WTC11 (cell line): ENCODE measurements at regions not wholly inside any gene's neighbourhood (a gene's known extent, or its start where the extent isn't known, plus 50 kb on each side); places are given as distances from the start of the nearest gene placed in this dataset.

Source experiments
- ATAC-seq: fragments of 200-7000 bp; cut with Tn5 transposase; 2 replicates; pipeline ENCODE4 v1.10.0; 2021; ENCODE audit warnings: mild to moderate bottlenecking, moderate library complexity
- CTCF ChIA-PET: fragments of 300-600 bp; sonication (Branson Sonifier 250); formaldehyde crosslinking; loops from one replicate; lab custom pipeline; 2021; ENCODE audit warnings: antibody characterized with exemption; lab: Charles Lee
- POLR2A ChIA-PET: fragments of 350-600 bp; sonication (Branson Sonifier 250); formaldehyde crosslinking; loops from one replicate; lab custom pipeline; 2021; ENCODE audit warnings: antibody characterized with exemption; lab: Charles Lee
- DNase-seq: peaks from one replicate; pipeline ENCODE4 v3.0.0; 2021; ENCODE audit warnings: low spot score
- H3K27ac Mint-ChIP-seq: 2 replicates; pipeline ENCODE4 v1.8.0; 2021; ENCODE audit warnings: mixed read lengths
- H3K27me3 Mint-ChIP-seq: 2 replicates; pipeline ENCODE4 v1.8.0; 2021; ENCODE audit warnings: low read depth, mild to moderate bottlenecking, moderate library complexity, mixed read lengths
- H3K36me3 Mint-ChIP-seq: 2 replicates; pipeline ENCODE4 v1.8.0; 2021; ENCODE audit warnings: mixed read lengths
- H3K4me1 Mint-ChIP-seq: 2 replicates; pipeline ENCODE4 v1.8.0; 2022; ENCODE audit warnings: mixed read lengths
- H3K4me3 Mint-ChIP-seq: 2 replicates; pipeline ENCODE4 v1.8.0; 2021; ENCODE audit warnings: mild to moderate bottlenecking, moderate library complexity, mixed read lengths
- H3K9me3 Mint-ChIP-seq: 2 replicates; pipeline ENCODE4 v1.8.0; 2021; ENCODE audit warnings: mixed read lengths
- ELF4 ChIP-seq: sonication (generic); formaldehyde crosslinking; IDR thresholded peaks from 2 replicates; pipeline ENCODE4 v1.8.1; 2022; ENCODE audit warnings: low read depth, mild to moderate bottlenecking, moderate library complexity, missing genetic modification reagents
- FOXK1 ChIP-seq: sonication (generic); formaldehyde crosslinking; IDR thresholded peaks from 2 replicates; pipeline ENCODE4 v1.8.0; 2022; ENCODE audit warnings: mild to moderate bottlenecking, moderate library complexity, missing genetic modification reagents
- FOXP1 ChIP-seq: sonication (generic); formaldehyde crosslinking; IDR thresholded peaks from 2 replicates; pipeline ENCODE4 v1.8.0; 2022; ENCODE audit warnings: missing genetic modification reagents, mild to moderate bottlenecking, moderate library complexity, borderline replicate concordance
- IRF2 ChIP-seq: sonication (generic); formaldehyde crosslinking; IDR thresholded peaks from 2 replicates; pipeline ENCODE4 v1.8.0; 2022; ENCODE audit warnings: low read depth, missing genetic modification reagents, borderline replicate concordance
- OVOL2 ChIP-seq: fragments of 250-450 bp; sonication (Bioruptor Pico); IDR thresholded peaks from 2 replicates; pipeline ENCODE4 v1.9.0; 2021; ENCODE audit warnings: mild to moderate bottlenecking, borderline replicate concordance
- TCF7 ChIP-seq: sonication (generic); formaldehyde crosslinking; IDR thresholded peaks from 2 replicates; pipeline ENCODE4 v1.8.0; 2022; ENCODE audit warnings: mild to moderate bottlenecking, low read depth, missing genetic modification reagents, moderate library complexity
- TEAD1 ChIP-seq: sonication (generic); formaldehyde crosslinking; IDR thresholded peaks from 2 replicates; pipeline ENCODE4 v1.8.0; 2022; ENCODE audit warnings: mild to moderate bottlenecking, missing genetic modification reagents
- TF ChIP-seq, protein P1 (sequence below): fragments of 250-450 bp; sonication (Bioruptor Pico); IDR thresholded peaks from 2 replicates; pipeline ENCODE4 v2.1.2; 2022; ENCODE audit warnings: mild to moderate bottlenecking, moderate library complexity
- TF ChIP-seq, protein P2 (sequence below): sonication (generic); formaldehyde crosslinking; IDR thresholded peaks from 2 replicates; pipeline ENCODE4 v1.8.0; 2023; ENCODE audit warnings: mild to moderate bottlenecking, missing genetic modification reagents
- TF ChIP-seq, protein P3 (sequence below): sonication (generic); formaldehyde crosslinking; IDR thresholded peaks from 2 replicates; pipeline ENCODE4 v1.8.1; 2022; ENCODE audit warnings: missing genetic modification reagents, borderline replicate concordance
- TF ChIP-seq, protein P4 (sequence below): sonication (generic); formaldehyde crosslinking; IDR thresholded peaks from 2 replicates; pipeline ENCODE4 v1.8.1; 2023; ENCODE audit warnings: mild to moderate bottlenecking, missing genetic modification reagents, moderate library complexity
- TF ChIP-seq, protein P5 (sequence below): fragments of 250-450 bp; sonication (Bioruptor Pico); IDR thresholded peaks from 2 replicates; pipeline ENCODE4 v1.9.0; 2021; ENCODE audit warnings: mild to moderate bottlenecking
- TF ChIP-seq, protein P6 (sequence below): sonication (generic); formaldehyde crosslinking; IDR thresholded peaks from 2 replicates; pipeline ENCODE4 v1.8.1; 2022; ENCODE audit warnings: mild to moderate bottlenecking, moderate library complexity, missing genetic modification reagents

DNA sequence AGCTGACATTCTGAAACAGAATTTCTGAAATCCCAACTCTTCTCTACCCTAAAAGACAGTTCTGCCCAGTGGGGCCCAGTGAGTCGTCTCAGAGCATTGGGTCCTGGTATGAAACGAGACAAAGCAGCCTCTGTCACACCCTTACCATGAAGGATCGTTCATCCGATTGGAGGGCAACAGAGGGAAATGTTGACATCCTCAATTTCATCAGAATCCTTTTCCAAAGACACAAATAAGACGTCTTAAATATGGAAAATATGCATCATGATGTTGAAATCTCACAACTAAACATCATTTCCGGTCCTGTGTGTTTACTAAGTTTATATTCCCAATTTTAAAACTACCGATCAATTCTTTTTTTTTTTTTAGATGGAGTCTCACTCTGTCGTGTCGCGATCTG, 112.1 kb upstream of the SLC45A1 start:
- H3K36me3 Mint-ChIP-seq, result no peaks in the 10 kb centered on the region
- H3K27me3 Mint-ChIP-seq, result no peaks in the 10 kb centered on the region; the same call in 1 of the 2 replicates
- no peak overlapping the region for H3K27ac Mint-ChIP-seq
- no peak overlapping the region for H3K4me3 Mint-ChIP-seq
- H3K9me3 Mint-ChIP-seq, result no peaks in the 10 kb centered on the region
- no peak for ATAC-seq
- DNase-seq, result no peak
- POLR2A ChIA-PET, result no interaction called here
- CTCF ChIA-PET, result interaction anchor here (1.9 kb wide), 1 partner anchor 109 kb away, joined by 6 read pairs; no protein-coding TSS in a partner anchor
- TF ChIP-seq FOXP1 (CRISPR knock-in tag) (no peak), TEAD1 (CRISPR knock-in tag) (no peak), TCF7 (CRISPR knock-in tag) (no peak), FOXK1 (CRISPR knock-in tag) (no peak), ELF4 (CRISPR knock-in tag) (no peak), IRF2 (CRISPR knock-in tag) (no peak), OVOL2 (CRISPR knock-in tag) (no peak)
- TF ChIP-seq, protein P1, sequence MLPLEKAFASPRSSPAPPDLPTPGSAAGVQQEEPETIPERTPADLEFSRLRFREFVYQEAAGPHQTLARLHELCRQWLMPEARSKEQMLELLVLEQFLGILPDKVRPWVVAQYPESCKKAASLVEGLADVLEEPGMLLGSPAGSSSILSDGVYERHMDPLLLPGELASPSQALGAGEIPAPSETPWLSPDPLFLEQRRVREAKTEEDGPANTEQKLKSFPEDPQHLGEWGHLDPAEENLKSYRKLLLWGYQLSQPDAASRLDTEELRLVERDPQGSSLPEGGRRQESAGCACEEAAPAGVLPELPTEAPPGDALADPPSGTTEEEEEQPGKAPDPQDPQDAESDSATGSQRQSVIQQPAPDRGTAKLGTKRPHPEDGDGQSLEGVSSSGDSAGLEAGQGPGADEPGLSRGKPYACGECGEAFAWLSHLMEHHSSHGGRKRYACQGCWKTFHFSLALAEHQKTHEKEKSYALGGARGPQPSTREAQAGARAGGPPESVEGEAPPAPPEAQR, result no peak
- TF ChIP-seq, protein P2, sequence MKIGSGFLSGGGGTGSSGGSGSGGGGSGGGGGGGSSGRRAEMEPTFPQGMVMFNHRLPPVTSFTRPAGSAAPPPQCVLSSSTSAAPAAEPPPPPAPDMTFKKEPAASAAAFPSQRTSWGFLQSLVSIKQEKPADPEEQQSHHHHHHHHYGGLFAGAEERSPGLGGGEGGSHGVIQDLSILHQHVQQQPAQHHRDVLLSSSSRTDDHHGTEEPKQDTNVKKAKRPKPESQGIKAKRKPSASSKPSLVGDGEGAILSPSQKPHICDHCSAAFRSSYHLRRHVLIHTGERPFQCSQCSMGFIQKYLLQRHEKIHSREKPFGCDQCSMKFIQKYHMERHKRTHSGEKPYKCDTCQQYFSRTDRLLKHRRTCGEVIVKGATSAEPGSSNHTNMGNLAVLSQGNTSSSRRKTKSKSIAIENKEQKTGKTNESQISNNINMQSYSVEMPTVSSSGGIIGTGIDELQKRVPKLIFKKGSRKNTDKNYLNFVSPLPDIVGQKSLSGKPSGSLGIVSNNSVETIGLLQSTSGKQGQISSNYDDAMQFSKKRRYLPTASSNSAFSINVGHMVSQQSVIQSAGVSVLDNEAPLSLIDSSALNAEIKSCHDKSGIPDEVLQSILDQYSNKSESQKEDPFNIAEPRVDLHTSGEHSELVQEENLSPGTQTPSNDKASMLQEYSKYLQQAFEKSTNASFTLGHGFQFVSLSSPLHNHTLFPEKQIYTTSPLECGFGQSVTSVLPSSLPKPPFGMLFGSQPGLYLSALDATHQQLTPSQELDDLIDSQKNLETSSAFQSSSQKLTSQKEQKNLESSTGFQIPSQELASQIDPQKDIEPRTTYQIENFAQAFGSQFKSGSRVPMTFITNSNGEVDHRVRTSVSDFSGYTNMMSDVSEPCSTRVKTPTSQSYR, result no peak
- TF ChIP-seq, protein P3, sequence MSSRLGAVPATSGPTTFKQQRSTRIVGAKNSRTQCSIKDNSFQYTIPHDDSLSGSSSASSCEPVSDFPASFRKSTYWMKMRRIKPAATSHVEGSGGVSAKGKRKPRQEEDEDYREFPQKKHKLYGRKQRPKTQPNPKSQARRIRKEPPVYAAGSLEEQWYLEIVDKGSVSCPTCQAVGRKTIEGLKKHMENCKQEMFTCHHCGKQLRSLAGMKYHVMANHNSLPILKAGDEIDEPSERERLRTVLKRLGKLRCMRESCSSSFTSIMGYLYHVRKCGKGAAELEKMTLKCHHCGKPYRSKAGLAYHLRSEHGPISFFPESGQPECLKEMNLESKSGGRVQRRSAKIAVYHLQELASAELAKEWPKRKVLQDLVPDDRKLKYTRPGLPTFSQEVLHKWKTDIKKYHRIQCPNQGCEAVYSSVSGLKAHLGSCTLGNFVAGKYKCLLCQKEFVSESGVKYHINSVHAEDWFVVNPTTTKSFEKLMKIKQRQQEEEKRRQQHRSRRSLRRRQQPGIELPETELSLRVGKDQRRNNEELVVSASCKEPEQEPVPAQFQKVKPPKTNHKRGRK (CRISPR knock-in tag), result no peak
- TF ChIP-seq, protein P4, sequence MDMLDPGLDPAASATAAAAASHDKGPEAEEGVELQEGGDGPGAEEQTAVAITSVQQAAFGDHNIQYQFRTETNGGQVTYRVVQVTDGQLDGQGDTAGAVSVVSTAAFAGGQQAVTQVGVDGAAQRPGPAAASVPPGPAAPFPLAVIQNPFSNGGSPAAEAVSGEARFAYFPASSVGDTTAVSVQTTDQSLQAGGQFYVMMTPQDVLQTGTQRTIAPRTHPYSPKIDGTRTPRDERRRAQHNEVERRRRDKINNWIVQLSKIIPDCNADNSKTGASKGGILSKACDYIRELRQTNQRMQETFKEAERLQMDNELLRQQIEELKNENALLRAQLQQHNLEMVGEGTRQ, result no peak
- TF ChIP-seq, protein P5, sequence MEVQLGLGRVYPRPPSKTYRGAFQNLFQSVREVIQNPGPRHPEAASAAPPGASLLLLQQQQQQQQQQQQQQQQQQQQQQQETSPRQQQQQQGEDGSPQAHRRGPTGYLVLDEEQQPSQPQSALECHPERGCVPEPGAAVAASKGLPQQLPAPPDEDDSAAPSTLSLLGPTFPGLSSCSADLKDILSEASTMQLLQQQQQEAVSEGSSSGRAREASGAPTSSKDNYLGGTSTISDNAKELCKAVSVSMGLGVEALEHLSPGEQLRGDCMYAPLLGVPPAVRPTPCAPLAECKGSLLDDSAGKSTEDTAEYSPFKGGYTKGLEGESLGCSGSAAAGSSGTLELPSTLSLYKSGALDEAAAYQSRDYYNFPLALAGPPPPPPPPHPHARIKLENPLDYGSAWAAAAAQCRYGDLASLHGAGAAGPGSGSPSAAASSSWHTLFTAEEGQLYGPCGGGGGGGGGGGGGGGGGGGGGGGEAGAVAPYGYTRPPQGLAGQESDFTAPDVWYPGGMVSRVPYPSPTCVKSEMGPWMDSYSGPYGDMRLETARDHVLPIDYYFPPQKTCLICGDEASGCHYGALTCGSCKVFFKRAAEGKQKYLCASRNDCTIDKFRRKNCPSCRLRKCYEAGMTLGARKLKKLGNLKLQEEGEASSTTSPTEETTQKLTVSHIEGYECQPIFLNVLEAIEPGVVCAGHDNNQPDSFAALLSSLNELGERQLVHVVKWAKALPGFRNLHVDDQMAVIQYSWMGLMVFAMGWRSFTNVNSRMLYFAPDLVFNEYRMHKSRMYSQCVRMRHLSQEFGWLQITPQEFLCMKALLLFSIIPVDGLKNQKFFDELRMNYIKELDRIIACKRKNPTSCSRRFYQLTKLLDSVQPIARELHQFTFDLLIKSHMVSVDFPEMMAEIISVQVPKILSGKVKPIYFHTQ (CRISPR knock-in tag), result no peak
- TF ChIP-seq, protein P6, sequence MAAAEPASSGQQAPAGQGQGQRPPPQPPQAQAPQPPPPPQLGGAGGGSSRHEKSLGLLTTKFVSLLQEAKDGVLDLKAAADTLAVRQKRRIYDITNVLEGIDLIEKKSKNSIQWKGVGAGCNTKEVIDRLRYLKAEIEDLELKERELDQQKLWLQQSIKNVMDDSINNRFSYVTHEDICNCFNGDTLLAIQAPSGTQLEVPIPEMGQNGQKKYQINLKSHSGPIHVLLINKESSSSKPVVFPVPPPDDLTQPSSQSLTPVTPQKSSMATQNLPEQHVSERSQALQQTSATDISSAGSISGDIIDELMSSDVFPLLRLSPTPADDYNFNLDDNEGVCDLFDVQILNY (CRISPR knock-in tag), result no peak
- H3K4me1 Mint-ChIP-seq, result peaks cover 26% of the 10 kb centered on the region

DNA sequence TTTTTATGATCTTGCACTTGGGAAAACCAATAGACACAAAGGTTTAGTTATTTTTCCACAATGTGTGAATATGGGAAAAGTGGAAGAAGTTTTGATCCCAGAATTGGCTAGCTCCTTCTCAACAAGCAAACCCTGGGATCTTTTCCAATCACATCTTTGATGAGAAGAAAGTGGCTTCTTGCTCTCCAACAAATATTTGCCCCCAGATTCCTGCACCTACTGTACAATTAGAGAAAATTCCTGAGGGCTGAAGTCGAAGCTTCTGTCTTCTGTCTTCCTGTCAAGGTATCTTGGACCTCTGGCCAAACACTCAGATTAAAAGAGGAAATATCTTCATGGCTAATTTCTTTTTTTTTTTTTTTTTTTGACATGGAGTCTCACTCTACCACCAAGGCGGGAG, 113.1 kb upstream of the SLC45A1 start:
- no peak for DNase-seq
- Mint-ChIP-seq H3K4me1 (peaks cover 29% of the 10 kb centered on the region), H3K27ac (no peak overlapping the region), H3K9me3 (no peaks in the 10 kb centered on the region), H3K4me3 (no peak overlapping the region), H3K27me3 (no peaks in the 10 kb centered on the region; the same call in 1 of the 2 replicates), H3K36me3 (no peaks in the 10 kb centered on the region)
- ChIA-PET CTCF (interaction anchor here (1.9 kb wide), 1 partner anchor 110 kb away, joined by 6 read pairs; no protein-coding TSS in a partner anchor), POLR2A (no interaction called here)
- no peak for ATAC-seq
- TF ChIP-seq IRF2 (CRISPR knock-in tag) (no peak), ELF4 (CRISPR knock-in tag) (no peak)
